ENCODE measurements at regions not wholly inside any gene's neighbourhood (a gene's known extent, or its start where the extent isn't known, plus 50 kb on each side); places are given as distances from the start of the nearest gene placed in this dataset.

DNA sequence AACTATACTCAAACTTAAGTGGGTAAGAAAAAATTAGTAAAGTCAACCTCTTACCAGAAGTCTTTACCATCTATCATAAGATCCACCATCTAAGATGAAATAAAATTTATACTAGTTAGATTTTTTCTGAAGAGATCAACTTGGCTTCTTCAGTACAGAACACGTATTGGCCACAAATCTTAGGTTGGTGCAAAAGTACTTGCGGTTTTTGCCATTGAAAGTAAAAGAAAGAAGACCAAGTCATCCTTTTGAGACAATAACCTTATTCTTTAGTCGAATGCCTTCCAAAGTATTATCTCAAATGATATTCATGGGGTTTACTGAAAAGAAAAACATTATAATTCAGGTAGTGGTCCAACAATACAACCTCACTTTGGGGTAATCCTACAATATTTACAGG is 292.6 kb upstream of the PTCHD4 start:
- no peak for TF ChIP-seq MYC (IDR thresholded peaks at IDR 0.05; ENCODE audit: low read depth, low read length)
- no peak for TF ChIP-seq CTCF (IDR thresholded peaks at IDR 0.05; ENCODE audit: low read depth, low read length)
- TF ChIP-seq, protein P1, sequence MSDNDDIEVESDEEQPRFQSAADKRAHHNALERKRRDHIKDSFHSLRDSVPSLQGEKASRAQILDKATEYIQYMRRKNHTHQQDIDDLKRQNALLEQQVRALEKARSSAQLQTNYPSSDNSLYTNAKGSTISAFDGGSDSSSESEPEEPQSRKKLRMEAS (IDR thresholded peaks at IDR 0.05; ENCODE audit: low read depth, low read length) = no peak
- no peak for TF ChIP-seq POLR2A (IDR thresholded peaks at IDR 0.05; ENCODE audit: extremely low read depth, insufficient read length)
- no peak for DNase-seq (ENCODE audit: low read depth)
- no peak overlapping the region for H3K4me3 ChIP-seq (ENCODE audit: low read depth, low read length)

- no peak overlapping the region for H3K4me3 ChIP-seq (ENCODE audit: low read depth, low read length)
- TF ChIP-seq MYC (IDR thresholded peaks at IDR 0.05; ENCODE audit: low read depth, low read length) (no peak), CTCF (IDR thresholded peaks at IDR 0.05; ENCODE audit: low read depth, low read length) (no peak), POLR2A (IDR thresholded peaks at IDR 0.05; ENCODE audit: extremely low read depth, insufficient read length) (no peak)
- TF ChIP-seq, protein P1 (IDR thresholded peaks at IDR 0.05; ENCODE audit: low read depth, low read length) = no peak
These were observed 290.0 kb upstream of the PTCHD4 start for GRCh38 chr6:48401016-48401415.

DNA sequence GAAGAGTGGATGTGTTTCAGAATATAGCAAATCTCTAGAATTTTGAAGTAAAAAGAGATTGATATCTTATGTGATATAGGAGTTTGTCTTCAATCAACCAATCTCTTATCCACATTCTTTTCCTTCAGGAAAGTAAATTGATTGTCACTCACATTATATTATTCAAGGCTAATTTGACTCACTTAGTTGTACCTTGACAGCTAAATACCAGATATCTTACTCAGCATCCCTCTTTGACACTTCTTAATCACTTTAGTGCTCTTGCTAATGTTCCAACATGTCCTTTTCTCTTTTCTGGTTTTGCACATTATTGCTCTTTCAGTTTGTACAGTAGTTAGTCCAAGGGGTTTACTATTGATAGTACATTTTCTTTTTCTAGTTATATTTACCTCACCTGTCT is 286.9 kb upstream of the PTCHD4 start:
- no peak overlapping the region for H3K4me3 ChIP-seq (ENCODE audit: low read depth, low read length)
- no peak for DNase-seq (ENCODE audit: low read depth)
- TF ChIP-seq, protein P1 (IDR thresholded peaks at IDR 0.05; ENCODE audit: low read depth, low read length) = no peak
- TF ChIP-seq MYC (IDR thresholded peaks at IDR 0.05; ENCODE audit: low read depth, low read length) = no peak

More at GRCh38 chr6:48401016-48401415, 290.0 kb upstream of the PTCHD4 start:
- DNase-seq (ENCODE audit: low read depth) = no peak

- DNase-seq (ENCODE audit: low read depth) = no peak
- TF ChIP-seq, protein P1 (IDR thresholded peaks at IDR 0.05; ENCODE audit: low read depth, low read length) = no peak
- TF ChIP-seq MYC (IDR thresholded peaks at IDR 0.05; ENCODE audit: low read depth, low read length) = no peak
- TF ChIP-seq CTCF (IDR thresholded peaks at IDR 0.05; ENCODE audit: low read depth, low read length) = no peak
- TF ChIP-seq POLR2A (IDR thresholded peaks at IDR 0.05; ENCODE audit: extremely low read depth, insufficient read length) = no peak
- H3K4me3 ChIP-seq (ENCODE audit: low read depth, low read length) = no peak overlapping the region
These were observed 278.4 kb upstream of the PTCHD4 start for GRCh38 chr6:48389146-48390043.

DNA sequence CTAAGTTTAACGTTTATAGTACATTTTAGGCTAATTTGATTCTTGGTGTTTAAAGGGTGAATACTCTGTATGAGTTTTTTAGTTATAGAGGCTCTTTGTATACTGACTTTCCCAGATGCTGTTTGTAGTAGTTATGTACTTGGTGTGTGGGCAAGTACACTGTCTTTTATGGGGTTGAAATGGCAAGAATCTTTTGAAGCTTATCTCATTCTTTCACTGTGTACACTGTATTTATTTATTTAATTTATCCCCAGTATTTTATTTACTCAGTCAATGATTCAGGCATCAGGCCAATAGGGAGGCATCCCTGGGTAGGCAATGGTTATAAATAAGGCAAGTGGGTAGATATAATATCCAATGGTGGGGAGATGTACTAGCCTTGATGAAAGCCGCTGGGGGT is 277.0 kb upstream of the PTCHD4 start:
- TF ChIP-seq MYC (IDR thresholded peaks at IDR 0.05; ENCODE audit: low read depth, low read length) (no peak), CTCF (IDR thresholded peaks at IDR 0.05; ENCODE audit: low read depth, low read length) (no peak), POLR2A (IDR thresholded peaks at IDR 0.05; ENCODE audit: extremely low read depth, insufficient read length) (no peak)
- TF ChIP-seq, protein P1 (IDR thresholded peaks at IDR 0.05; ENCODE audit: low read depth, low read length) = no peak
- DNase-seq (ENCODE audit: low read depth) = no peak
- H3K4me3 ChIP-seq (ENCODE audit: low read depth, low read length) = no peak overlapping the region

GRCh38 chr6:48378884-48379407 is 267.9 kb upstream of the PTCHD4 start:
- no peak overlapping the region for H3K4me3 ChIP-seq (ENCODE audit: low read depth, low read length)
- TF ChIP-seq MYC (IDR thresholded peaks at IDR 0.05; ENCODE audit: low read depth, low read length) (no peak), POLR2A (IDR thresholded peaks at IDR 0.05; ENCODE audit: extremely low read depth, insufficient read length) (no peak), CTCF (IDR thresholded peaks at IDR 0.05; ENCODE audit: low read depth, low read length) (no peak)
- TF ChIP-seq, protein P1 (IDR thresholded peaks at IDR 0.05; ENCODE audit: low read depth, low read length) = no peak
- DNase-seq (ENCODE audit: low read depth) = no peak

Measured in NB4 (cell line).